BE2C (cell line): ENCODE measurements at regions not wholly inside any gene's neighbourhood (a gene's known extent, or its start where the extent isn't known, plus 50 kb on each side); places are given as distances from the start of the nearest gene placed in this dataset.

Source experiments
- DNase-seq: peaks from one replicate; pipeline ENCODE4 v3.0.0-alpha.2; 2020
- H3K27me3 ChIP-seq: fragments of 250-450 bp; sonication (Bioruptor Pico); 2 replicates; pipeline ENCODE4 v1.5.1; 2020; ENCODE audit warnings: mild to moderate bottlenecking
- H3K36me3 ChIP-seq: fragments of 250-450 bp; sonication (Bioruptor Pico); 2 replicates; pipeline ENCODE4 v1.5.1; 2020; ENCODE audit warnings: mild to moderate bottlenecking
- H3K4me1 ChIP-seq: fragments of 250-450 bp; sonication (Bioruptor Pico); 2 replicates; pipeline ENCODE4 v1.5.1; 2020
- H3K4me3 ChIP-seq: 2 replicates; pipeline ENCODE4 v1.5.1; 2011; ENCODE audit warnings: low read depth, low read length
- H3K9me3 ChIP-seq: fragments of 250-450 bp; sonication (Bioruptor Pico); 2 replicates; pipeline ENCODE4 v1.5.1; 2020
- TF ChIP-seq, protein P1 (sequence below): IDR thresholded peaks from 2 replicates; pipeline ENCODE4 v1.5.1; 2012; ENCODE audit warnings: mild to moderate bottlenecking, low read depth, low read length

GRCh38 chr2:238645095-238645494, 202.8 kb upstream of the TWIST2 start:
- H3K27me3 ChIP-seq = peaks cover 5% of the 10 kb centered on the region; the same call in 1 of the 2 replicates
- no peaks in the 10 kb centered on the region for H3K36me3 ChIP-seq
- H3K4me1 ChIP-seq = no peaks in the 10 kb centered on the region
- H3K9me3 ChIP-seq = no peaks in the 10 kb centered on the region
- no peak overlapping the region for H3K4me3 ChIP-seq
- no peak for DNase-seq
- TF ChIP-seq, protein P1, sequence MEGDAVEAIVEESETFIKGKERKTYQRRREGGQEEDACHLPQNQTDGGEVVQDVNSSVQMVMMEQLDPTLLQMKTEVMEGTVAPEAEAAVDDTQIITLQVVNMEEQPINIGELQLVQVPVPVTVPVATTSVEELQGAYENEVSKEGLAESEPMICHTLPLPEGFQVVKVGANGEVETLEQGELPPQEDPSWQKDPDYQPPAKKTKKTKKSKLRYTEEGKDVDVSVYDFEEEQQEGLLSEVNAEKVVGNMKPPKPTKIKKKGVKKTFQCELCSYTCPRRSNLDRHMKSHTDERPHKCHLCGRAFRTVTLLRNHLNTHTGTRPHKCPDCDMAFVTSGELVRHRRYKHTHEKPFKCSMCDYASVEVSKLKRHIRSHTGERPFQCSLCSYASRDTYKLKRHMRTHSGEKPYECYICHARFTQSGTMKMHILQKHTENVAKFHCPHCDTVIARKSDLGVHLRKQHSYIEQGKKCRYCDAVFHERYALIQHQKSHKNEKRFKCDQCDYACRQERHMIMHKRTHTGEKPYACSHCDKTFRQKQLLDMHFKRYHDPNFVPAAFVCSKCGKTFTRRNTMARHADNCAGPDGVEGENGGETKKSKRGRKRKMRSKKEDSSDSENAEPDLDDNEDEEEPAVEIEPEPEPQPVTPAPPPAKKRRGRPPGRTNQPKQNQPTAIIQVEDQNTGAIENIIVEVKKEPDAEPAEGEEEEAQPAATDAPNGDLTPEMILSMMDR = no peak

GRCh38 chr2:238645716-238646115, 202.2 kb upstream of the TWIST2 start:
- TF ChIP-seq, protein P1 = no peak
- DNase-seq = no peak
- Histone ChIP-seq H3K4me1 (no peaks in the 10 kb centered on the region), H3K4me3 (no peak overlapping the region), H3K27me3 (peaks cover 5% of the 10 kb centered on the region; the same call in 1 of the 2 replicates), H3K36me3 (no peaks in the 10 kb centered on the region), H3K9me3 (no peaks in the 10 kb centered on the region)

GRCh38 chr2:238646281-238646680, 201.6 kb upstream of the TWIST2 start:
- Histone ChIP-seq H3K36me3 (no peaks in the 10 kb centered on the region), H3K4me1 (no peaks in the 10 kb centered on the region), H3K4me3 (no peak overlapping the region), H3K9me3 (no peaks in the 10 kb centered on the region), H3K27me3 (peaks cover 5% of the 10 kb centered on the region; the same call in 1 of the 2 replicates)
- TF ChIP-seq, protein P1 = no peak
- no peak for DNase-seq

- Histone ChIP-seq H3K4me3 (no peak overlapping the region), H3K27me3 (peaks cover 5% of the 10 kb centered on the region; the same call in 1 of the 2 replicates), H3K9me3 (no peaks in the 10 kb centered on the region), H3K36me3 (no peaks in the 10 kb centered on the region), H3K4me1 (no peaks in the 10 kb centered on the region)
- no peak for DNase-seq
- TF ChIP-seq, protein P1 = no peak
These were observed 201.1 kb upstream of the TWIST2 start for GRCh38 chr2:238646803-238647202.

- TF ChIP-seq, protein P1 = no peak
- H3K27me3 ChIP-seq = peaks cover 5% of the 10 kb centered on the region; the same call in 1 of the 2 replicates
- H3K36me3 ChIP-seq = no peaks in the 10 kb centered on the region
- H3K4me1 ChIP-seq = no peaks in the 10 kb centered on the region
- no peak overlapping the region for H3K4me3 ChIP-seq
- no peaks in the 10 kb centered on the region for H3K9me3 ChIP-seq
- DNase-seq = no peak
These were observed 198.8 kb upstream of the TWIST2 start for GRCh38 chr2:238649123-238649522.

- no peaks in the 10 kb centered on the region for H3K36me3 ChIP-seq
- H3K4me1 ChIP-seq = no peaks in the 10 kb centered on the region
- DNase-seq = no peak
- no peak overlapping the region for H3K4me3 ChIP-seq
- TF ChIP-seq, protein P1 = no peak
- no peaks in the 10 kb centered on the region for H3K27me3 ChIP-seq
- H3K9me3 ChIP-seq = no peaks in the 10 kb centered on the region
These were observed 197.9 kb upstream of the TWIST2 start for GRCh38 chr2:238649936-238650518.
